GM10266 (cell line): ENCODE measurements at regions not wholly inside any gene's neighbourhood (a gene's known extent, or its start where the extent isn't known, plus 50 kb on each side); places are given as distances from the start of the nearest gene placed in this dataset.

Experiments
- DNase-seq: peaks from one replicate; pipeline ENCODE4 v3.0.0; 2012; ENCODE audit errors: extremely low spot score
- CTCF ChIP-seq: IDR thresholded peaks from 2 replicates; pipeline ENCODE4 v1.5.1; 2012; ENCODE audit warnings: mild to moderate bottlenecking, low read depth; ENCODE audit not compliant: control insufficient read depth, insufficient read depth; ENCODE audit errors: missing control alignments

- DNase-seq = no peak
Observed at GRCh38 chr10:7098160-7098762, 312.6 kb downstream of the SFMBT2 start.

GRCh38 chr10:7094781-7095180 lies 316.1 kb downstream of the SFMBT2 start:
- no peak for TF ChIP-seq CTCF
- DNase-seq = no peak

More at GRCh38 chr10:7098160-7098762, 312.6 kb downstream of the SFMBT2 start:
- TF ChIP-seq CTCF = no peak

GRCh38 chr10:7093368-7093767 lies 317.5 kb downstream of the SFMBT2 start:
- TF ChIP-seq CTCF = no peak
- DNase-seq = no peak

- no peak for DNase-seq
- TF ChIP-seq CTCF = no peak
Observed at GRCh38 chr10:7092603-7093002, 318.2 kb downstream of the SFMBT2 start.

- no peak for TF ChIP-seq CTCF
- DNase-seq = no peak
Observed at GRCh38 chr10:7090529-7090928, 320.3 kb downstream of the SFMBT2 start.

- no peak for TF ChIP-seq CTCF
- DNase-seq = no peak
Observed at GRCh38 chr10:7085913-7086589, 324.8 kb downstream of the SFMBT2 start.
